ENCODE measurements at regions not wholly inside any gene's neighbourhood (a gene's known extent, or its start where the extent isn't known, plus 50 kb on each side); places are given as distances from the start of the nearest gene placed in this dataset.

DNA sequence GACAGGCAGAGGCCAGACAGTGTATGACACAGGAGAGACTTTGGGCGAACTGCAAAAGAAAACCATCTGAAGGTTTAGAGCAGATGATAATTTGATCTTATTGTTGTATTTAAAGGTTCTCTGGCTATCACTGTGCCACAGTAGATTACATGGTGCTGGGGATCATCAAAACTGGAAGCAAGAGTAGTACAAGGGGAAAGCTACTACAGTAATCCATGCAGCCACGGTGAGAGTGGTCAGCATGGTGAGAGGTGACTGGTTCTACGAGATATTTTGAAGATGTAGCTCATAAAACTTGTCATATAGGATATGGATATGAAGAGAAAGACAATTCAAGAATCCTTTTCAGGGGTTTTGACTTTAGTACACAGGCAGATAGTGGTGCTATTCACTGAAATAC is 194.8 kb upstream of the GULP1 start:
- no peak for TF ChIP-seq CTCF (conservative IDR thresholded peaks at IDR 0.05)
- Mint-ChIP-seq H3K4me3 (no peak overlapping the region), H3K4me1 (ENCODE audit: unreplicated experiment) (no peaks in the 10 kb centered on the region), H3K27me3 (no peaks in the 10 kb centered on the region), H3K27ac (no peak overlapping the region), H3K36me3 (no peaks in the 10 kb centered on the region), H3K9me3 (no peaks in the 10 kb centered on the region)
- DNase-seq (ENCODE audit: extremely low spot score, unreplicated experiment), result no peak

GRCh38 chr2:188102881-188103280 is 188.8 kb upstream of the GULP1 start:
- H3K27ac Mint-ChIP-seq, result no peak overlapping the region

DNA sequence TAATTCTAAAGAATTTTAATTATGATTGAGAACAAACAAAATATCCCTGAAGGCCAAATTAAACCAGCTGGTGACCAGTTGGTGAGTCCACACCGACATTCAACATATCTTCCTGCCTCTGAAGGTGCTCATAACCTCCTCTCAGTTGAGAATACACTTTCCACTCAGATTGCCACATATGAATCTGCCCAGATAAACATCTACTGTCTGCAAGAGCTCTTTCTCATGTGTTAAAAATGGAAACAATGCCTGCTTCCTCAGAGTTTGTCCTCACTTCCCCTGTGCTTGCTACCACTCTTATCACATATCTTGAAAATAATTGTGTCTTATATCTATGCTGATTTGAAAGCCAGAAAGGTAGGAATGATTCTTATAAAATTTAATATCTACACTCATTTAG is 177.7 kb upstream of the GULP1 start:
- Mint-ChIP-seq H3K9me3 (no peaks in the 10 kb centered on the region), H3K36me3 (no peaks in the 10 kb centered on the region), H3K4me1 (ENCODE audit: unreplicated experiment) (peaks cover 5% of the 10 kb centered on the region), H3K27ac (no peak overlapping the region), H3K4me3 (no peak overlapping the region), H3K27me3 (no peaks in the 10 kb centered on the region)
- no peak for TF ChIP-seq CTCF (conservative IDR thresholded peaks at IDR 0.05)
- no peak for DNase-seq (ENCODE audit: extremely low spot score, unreplicated experiment)

More at GRCh38 chr2:188102881-188103280, 188.8 kb upstream of the GULP1 start:
- Mint-ChIP-seq H3K9me3 (peaks cover 11% of the 10 kb centered on the region), H3K36me3 (no peaks in the 10 kb centered on the region), H3K4me1 (ENCODE audit: unreplicated experiment) (no peaks in the 10 kb centered on the region), H3K4me3 (no peak overlapping the region), H3K27me3 (no peaks in the 10 kb centered on the region)
- TF ChIP-seq CTCF (conservative IDR thresholded peaks at IDR 0.05), result no peak
- no peak for DNase-seq (ENCODE audit: extremely low spot score, unreplicated experiment)

- Mint-ChIP-seq H3K4me1 (ENCODE audit: unreplicated experiment) (peaks cover 5% of the 10 kb centered on the region), H3K27ac (no peak overlapping the region), H3K27me3 (no peaks in the 10 kb centered on the region), H3K4me3 (no peak overlapping the region), H3K36me3 (no peaks in the 10 kb centered on the region), H3K9me3 (peaks cover 4% of the 10 kb centered on the region)
- no peak for DNase-seq (ENCODE audit: extremely low spot score, unreplicated experiment)
- no peak for TF ChIP-seq CTCF (conservative IDR thresholded peaks at IDR 0.05)
Observed at GRCh38 chr2:188117706-188118105, 174.0 kb upstream of the GULP1 start.

GRCh38 chr2:188118431-188118830 is 173.2 kb upstream of the GULP1 start:
- Mint-ChIP-seq H3K4me3 (no peak overlapping the region), H3K4me1 (ENCODE audit: unreplicated experiment) (peaks cover 5% of the 10 kb centered on the region), H3K9me3 (peaks cover 4% of the 10 kb centered on the region), H3K36me3 (no peaks in the 10 kb centered on the region), H3K27me3 (no peaks in the 10 kb centered on the region), H3K27ac (no peak overlapping the region)
- no peak for DNase-seq (ENCODE audit: extremely low spot score, unreplicated experiment)
- TF ChIP-seq CTCF (conservative IDR thresholded peaks at IDR 0.05), result no peak

All from type B pancreatic cell (in vitro differentiated cells).